Right lobe of liver (tissue), 6 donors: ENCODE measurements at regions not wholly inside any gene's neighbourhood (a gene's known extent, or its start where the extent isn't known, plus 50 kb on each side); places are given as distances from the start of the nearest gene placed in this dataset.

Experiments used
- ATAC-seq, 4 donors: fragments of 200-7000 bp; cut with Tn5 transposase; one replicate each; pipeline ENCODE4 v1.9.1; 2020; ENCODE audit warnings: mild to moderate bottlenecking in 4 of 4, moderate library complexity in 4 of 4
- DNase-seq, 3 donors: peaks; one replicate each; pipeline ENCODE4 v3.0.0-alpha.2; 2020
- H3K27ac ChIP-seq, 3 donors: fragments of 200-600 bp; one replicate each; pipeline ENCODE4 v1.8.0; 2022
- H3K27me3 ChIP-seq, 2 donors: fragments of 200-600 bp; one replicate each; pipeline ENCODE4 v1.8.0; 2022
- H3K36me3 ChIP-seq, 4 donors: fragments of 200-600 bp; sonication (generic) in 1 of 4; one replicate each; pipeline versions ENCODE4 v1.5.1 to v1.8.0; 2017 to 2022; ENCODE audit warnings: control low read depth in 1 of 4
- H3K4me1 ChIP-seq, 4 donors: fragments of 200-600 bp; sonication (generic) in 1 of 4; one replicate each; pipeline versions ENCODE4 v1.5.1 to v1.8.0; 2017 to 2022; ENCODE audit warnings: control low read depth in 1 of 4
- H3K4me3 ChIP-seq, 3 donors: fragments of 200-600 bp; one replicate each; pipeline ENCODE4 v1.8.0; 2022
- H3K9me3 ChIP-seq, 4 donors: fragments of 200-600 bp; sonication (generic) in 1 of 4; one replicate each; pipeline versions ENCODE4 v1.5.1 to v1.8.0; 2017 to 2022; ENCODE audit warnings: control low read depth in 1 of 4
- CTCF ChIP-seq, 4 donors: fragments of 200-600 bp in 3 of 4; fragments of 450-650 bp in 1 of 4; IDR thresholded peaks; one replicate each; pipeline versions ENCODE4 v1.5.1 to v1.8.0; 2016 to 2022; ENCODE audit warnings: antibody characterized with exemption in 4 of 4, mild to moderate bottlenecking in 2 of 4
- POLR2A ChIP-seq: fragments of 450-650 bp; IDR thresholded peaks from one replicate; pipeline ENCODE4 v1.6.1; 2017; ENCODE audit warnings: antibody characterized with exemption, mild to moderate bottlenecking
- WGBS: methylation state at CpG from one replicate; pipeline ENCODE4 v1.1.6; 2018; ENCODE audit warnings: low coverage, low lambda C conversion rate; ENCODE audit not compliant: insufficient coverage; ENCODE audit errors: missing lambda C conversion rate; 5-methylcytosine and 5-hydroxymethylcytosine counted together
- intact Hi-C, 2 donors: fragments of 100-400 bp; cut with DNase I; formaldehyde crosslinking; loops; one replicate each; pipeline versions ENCODE4 v1.11.2 to v1.14.1; 2022
- donor health status: DM: no; HTN: yes; CAD: no.
- donor health status: DM: no; HTN: no; CAD: no.
- donor health status: DM: no; HTN: no; CAD: no.
- donor health status: DM: no; HTN: yes; CAD: no.
- donor health status: DM: no; HTN: yes; CAD: no.

- ATAC-seq: no peak
- intact Hi-C loops: no loop called here
- Histone ChIP-seq H3K27me3 (no peaks in the 10 kb centered on the region), H3K9me3 (no peaks in the 10 kb centered on the region), H3K4me1 (no peaks in the 10 kb centered on the region), H3K4me3 (no peak overlapping the region), H3K36me3 (no peaks in the 10 kb centered on the region), H3K27ac (no peak overlapping the region)
- TF ChIP-seq POLR2A: no peak
- no peak for TF ChIP-seq CTCF (IDR thresholded peaks at IDR 0.05)
- DNase-seq: no peak
- WGBS: 11% methylated on average over 11 of the region's 14 CpGs
Observed at GRCh38 chr3:43858294-43858701, 167.6 kb downstream of the ABHD5 start.

DNA sequence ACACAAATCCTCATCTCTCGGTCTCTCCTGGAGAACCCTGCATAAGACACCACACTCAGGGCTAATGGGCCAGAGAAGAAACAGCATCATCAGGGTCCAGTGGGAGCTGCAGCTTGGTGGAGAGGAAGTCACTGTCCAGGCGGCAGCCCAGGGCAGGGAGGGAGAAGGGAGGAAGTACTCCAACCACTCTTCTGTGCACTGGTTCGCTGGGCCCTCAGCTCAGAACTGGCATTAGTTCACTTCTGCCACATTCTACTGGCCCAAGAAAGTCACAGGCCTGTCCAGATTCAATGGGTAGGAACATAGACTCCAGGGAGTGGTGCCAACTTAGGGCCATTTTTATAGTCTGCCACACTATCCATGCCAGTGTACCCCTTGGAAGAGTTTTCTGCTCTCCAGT is 169.0 kb downstream of the ABHD5 start:
- DNase-seq: peak in 1 of 3 donors; percentile 12
- H3K27ac ChIP-seq: no peak overlapping the region
- no peaks in the 10 kb centered on the region for H3K36me3 ChIP-seq
- H3K4me3 ChIP-seq: no peak overlapping the region
- no peaks in the 10 kb centered on the region for H3K9me3 ChIP-seq
- no peak for ATAC-seq
- no peaks in the 10 kb centered on the region for H3K4me1 ChIP-seq
- no peaks in the 10 kb centered on the region for H3K27me3 ChIP-seq
- WGBS: 83% methylated on average over 1 of the region's 3 CpGs
- TF ChIP-seq POLR2A (no peak), CTCF (IDR thresholded peaks at IDR 0.05) (no peak)
- intact Hi-C loops: no loop called here

- DNase-seq: no peak
- Histone ChIP-seq H3K4me3 (no peak overlapping the region), H3K4me1 (no peaks in the 10 kb centered on the region), H3K36me3 (no peaks in the 10 kb centered on the region), H3K27me3 (no peaks in the 10 kb centered on the region), H3K27ac (no peak overlapping the region), H3K9me3 (no peaks in the 10 kb centered on the region)
- no peak for ATAC-seq
- TF ChIP-seq POLR2A (no peak), CTCF (IDR thresholded peaks at IDR 0.05) (no peak)
- no CpG with 5 or more reads among the region's 3 CpGs for WGBS
- intact Hi-C loops: no loop called here
Observed at GRCh38 chr3:43861635-43862034, 170.9 kb downstream of the ABHD5 start.

- no peaks in the 10 kb centered on the region for H3K36me3 ChIP-seq
Observed at GRCh38 chr3:43862470-43862869, 171.7 kb downstream of the ABHD5 start.

More at GRCh38 chr3:43862470-43862869, 171.7 kb downstream of the ABHD5 start:
- TF ChIP-seq CTCF (IDR thresholded peaks at IDR 0.05) (no peak), POLR2A (no peak)
- Histone ChIP-seq H3K4me1 (no peaks in the 10 kb centered on the region), H3K9me3 (no peaks in the 10 kb centered on the region), H3K4me3 (no peak overlapping the region), H3K27me3 (no peaks in the 10 kb centered on the region), H3K27ac (no peak overlapping the region)
- intact Hi-C loops: no loop called here
- no peak for ATAC-seq
- no CpG with 5 or more reads among the region's 4 CpGs for WGBS
- no peak for DNase-seq
